ENCODE measurements at regions not wholly inside any gene's neighbourhood (a gene's known extent, or its start where the extent isn't known, plus 50 kb on each side); places are given as distances from the start of the nearest gene placed in this dataset.

DNA sequence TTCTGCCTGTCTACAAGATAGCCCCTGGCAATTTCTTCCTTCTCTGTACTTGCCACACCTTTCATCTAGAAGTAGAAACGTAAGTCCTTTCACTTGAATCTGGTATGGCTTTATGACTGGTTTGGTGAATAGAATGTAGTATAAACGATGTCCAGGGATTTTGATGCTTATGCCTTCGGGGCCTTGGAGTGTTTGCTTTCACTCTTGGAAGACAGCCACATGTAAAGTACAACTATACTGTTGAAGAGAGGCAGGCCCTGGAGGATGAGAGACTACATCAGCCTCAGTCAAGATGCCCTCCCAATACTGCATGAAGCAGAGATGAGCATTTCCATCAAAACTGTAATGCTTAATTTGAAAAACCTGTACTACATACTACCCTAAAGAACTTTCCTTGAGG, 553.8 kb upstream of the C9orf72 start:
- no peak for TF ChIP-seq ZNF274 (IDR thresholded peaks at IDR 0.05; ENCODE audit: low read depth, low read length)
- TF ChIP-seq YY1 (IDR thresholded peaks at IDR 0.05; ENCODE audit: insufficient read depth, insufficient read length) = no peak
- no peak for TF ChIP-seq SUZ12 (IDR thresholded peaks at IDR 0.05; ENCODE audit: extremely low read depth, insufficient read depth, insufficient read length)

Measured in NT2/D1 (cell line).